Eye (tissue), 1 donor: ENCODE measurements at regions not wholly inside any gene's neighbourhood (a gene's known extent, or its start where the extent isn't known, plus 50 kb on each side); places are given as distances from the start of the nearest gene placed in this dataset.
"Not testable (repeated sequence)": the region's sequence is repeated elsewhere in the genome, so short reads cannot be mapped to it uniquely, and the experiment has no call there.

Experiments
- DNase-seq: peaks from one replicate; pipeline ENCODE4 v3.0.0-alpha.2; 2015

DNA sequence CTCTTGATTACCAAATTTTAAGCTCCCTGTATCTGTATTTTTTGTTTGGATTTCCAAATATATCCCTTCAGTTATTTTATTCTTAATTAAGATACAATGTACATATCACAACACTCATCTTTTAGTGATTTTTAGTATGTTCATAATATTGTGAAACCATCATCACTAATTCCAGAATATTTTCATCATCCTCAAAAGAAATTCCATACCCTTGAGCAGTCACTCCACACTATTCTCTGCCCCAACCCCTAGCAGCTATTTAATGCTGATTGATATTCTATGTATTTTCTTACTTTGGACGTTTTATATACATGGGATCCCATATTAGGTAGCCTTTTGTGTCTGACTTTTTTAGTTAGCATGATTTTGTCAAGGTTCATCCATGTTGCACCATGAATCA is 127.4 kb upstream of the SLC8A1 start:
- no peak for DNase-seq

DNA sequence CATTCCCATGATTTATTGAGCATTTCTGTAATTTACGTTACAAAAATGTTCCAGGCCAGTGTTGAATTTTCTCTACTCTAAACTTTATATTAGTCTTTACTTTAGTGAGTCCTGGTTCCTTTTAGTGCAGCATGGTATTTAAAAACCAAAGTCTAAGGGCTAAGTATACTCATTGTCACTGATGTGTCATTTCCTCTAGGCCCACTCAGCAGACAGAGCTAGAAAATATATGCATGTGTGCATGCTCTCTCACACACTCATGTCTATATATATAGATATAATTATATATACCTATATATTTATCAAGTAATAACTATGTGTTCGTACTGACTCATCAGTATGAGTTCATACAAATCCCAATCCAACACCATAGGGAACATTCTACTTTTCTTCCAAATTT is 132.5 kb upstream of the SLC8A1 start:
- DNase-seq, result no peak

DNA sequence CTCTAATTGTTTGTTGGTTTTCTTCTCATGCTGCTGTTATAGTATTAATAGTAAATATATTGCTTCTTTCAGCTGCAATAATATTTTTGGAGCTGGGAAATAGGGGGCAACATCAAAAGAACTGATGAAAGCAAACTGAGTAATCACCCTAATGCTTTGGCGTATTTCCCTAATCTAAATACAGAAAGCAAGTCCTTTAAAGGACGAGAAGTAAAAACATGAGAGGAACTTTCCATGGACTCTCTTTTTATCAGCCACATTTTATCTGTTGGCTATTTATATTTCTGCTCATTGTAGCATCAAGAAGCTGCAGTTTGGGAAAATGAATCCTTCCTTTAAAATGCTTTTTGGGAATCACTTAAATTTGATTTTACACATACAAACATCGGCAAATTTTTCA is 139.9 kb upstream of the SLC8A1 start:
- DNase-seq, result no peak

DNA sequence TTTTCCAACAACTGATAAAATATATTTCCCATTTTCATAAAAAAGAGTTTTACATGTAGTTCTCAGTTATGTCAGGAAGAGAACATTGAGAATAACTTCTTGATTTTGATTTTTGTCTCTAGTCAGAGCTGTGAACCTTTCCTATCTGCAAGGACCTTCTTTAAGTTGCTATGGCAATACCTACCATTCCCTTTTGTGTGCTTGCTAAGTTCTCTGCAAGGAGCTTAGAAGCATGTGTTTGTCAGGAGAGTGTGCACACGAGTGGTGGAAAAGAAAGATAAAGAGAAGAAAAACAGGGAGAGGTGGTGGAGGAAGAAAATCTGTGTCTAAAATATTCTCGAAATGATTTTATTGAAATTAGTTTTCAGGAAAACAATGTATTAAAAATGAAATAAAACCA is 140.3 kb upstream of the SLC8A1 start:
- DNase-seq, result peak; percentile 3

DNA sequence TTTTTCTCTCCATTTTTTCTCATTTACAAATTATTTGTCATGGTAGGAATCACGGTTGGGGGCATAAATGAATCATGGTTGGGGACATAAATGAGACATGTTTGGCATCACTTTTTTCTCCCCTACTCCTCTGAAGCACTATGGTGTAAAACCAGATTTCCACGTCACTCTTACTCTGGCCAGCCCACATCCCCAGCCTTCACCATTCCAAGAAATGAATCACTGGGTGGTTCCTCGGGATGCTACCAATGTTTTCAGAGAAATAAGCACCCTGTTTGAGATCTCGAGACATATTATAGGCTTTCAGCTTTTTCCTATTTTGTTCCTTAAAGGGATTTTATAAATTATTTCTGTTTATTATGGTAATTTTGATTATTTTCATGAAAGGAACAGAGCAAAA is 155.0 kb upstream of the SLC8A1 start:
- no peak for DNase-seq

DNA sequence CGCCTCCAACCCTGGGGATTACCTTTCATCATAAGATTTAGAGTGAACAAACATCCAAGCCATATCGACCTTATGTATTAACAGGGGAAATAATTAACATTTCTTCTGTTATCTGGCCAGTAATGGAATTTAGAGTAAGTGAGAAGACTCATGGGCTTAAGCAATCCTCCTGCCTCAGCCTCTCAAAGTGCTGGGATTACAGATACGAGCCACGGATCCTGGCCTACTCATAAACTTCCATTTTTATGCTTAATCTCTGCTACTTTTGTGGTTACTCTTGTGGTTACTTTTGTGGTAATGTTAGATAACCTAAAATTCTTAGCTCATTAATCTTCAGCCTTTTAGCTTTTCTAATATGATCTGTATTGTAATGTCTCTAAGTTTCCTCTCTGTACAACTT is 159.3 kb upstream of the SLC8A1 start:
- DNase-seq, result no peak

DNA sequence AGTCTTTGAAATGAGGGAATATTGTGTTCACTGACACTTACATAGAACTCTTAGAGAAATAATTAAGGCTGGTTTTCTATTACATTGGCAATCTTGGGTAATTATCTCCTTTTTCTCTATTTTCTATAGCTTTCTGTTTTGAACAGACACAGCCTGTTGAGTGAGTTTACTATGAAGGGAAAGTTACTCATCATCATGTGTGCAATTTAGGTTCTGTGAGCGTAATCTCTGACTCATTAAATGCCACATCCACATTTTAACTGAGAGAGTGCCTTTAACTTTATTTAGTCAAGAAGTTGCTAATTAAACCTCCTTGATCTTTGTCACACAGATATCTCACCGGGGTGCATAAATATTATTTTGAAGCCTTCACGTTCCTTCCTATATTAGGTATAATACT is 174.0 kb upstream of the SLC8A1 start:
- no peak for DNase-seq

DNA sequence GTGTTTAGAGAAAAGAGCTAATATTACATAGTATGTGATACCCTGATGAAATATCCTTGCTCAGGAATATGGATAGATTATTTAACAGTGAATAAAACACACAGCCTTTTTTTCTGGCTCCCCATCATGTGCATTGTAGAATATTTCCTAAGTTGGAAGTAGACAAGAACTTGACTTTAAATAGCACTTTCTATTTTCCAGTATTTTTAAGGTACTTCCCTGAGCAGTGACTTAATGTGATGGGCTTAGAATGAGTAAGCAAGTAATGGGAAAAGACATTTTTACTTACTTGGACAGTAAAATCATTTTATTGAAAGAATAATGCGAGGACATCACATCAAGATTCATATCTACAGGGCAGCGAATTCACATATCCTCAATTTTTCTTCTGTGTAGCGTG is 176.7 kb upstream of the SLC8A1 start:
- DNase-seq, result no peak

DNA sequence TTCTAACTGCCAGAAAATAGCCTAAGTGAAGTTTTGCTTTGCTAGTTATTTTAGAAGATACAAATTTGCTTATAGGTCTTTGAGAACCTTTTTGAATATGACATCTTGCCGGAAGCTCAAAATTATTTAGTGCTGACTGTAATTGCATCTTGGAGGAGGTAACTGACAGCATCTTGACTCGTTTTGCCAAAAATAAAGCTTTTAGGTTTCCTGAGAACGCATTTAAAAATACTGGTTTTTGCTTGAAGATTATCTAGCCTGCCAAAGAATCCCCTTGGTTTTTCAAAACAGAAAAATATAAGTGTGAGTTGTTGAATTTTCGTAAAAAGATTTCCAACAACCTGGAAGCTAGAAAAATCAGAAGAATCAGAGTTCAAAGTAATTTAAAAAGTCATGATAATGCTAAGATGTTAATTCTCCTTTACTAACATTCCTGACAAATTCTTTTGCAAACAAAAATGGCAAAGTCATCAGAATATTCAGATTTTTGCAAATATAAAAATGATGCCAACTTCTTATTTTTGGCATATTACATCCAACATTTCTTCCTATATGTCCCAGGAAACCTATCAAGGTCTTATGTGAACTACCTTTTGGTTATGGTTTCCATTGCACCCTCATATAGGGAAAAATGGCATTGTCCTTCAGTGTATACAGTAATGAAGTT is 178.0 kb upstream of the SLC8A1 start:
- DNase-seq, result no peak

DNA sequence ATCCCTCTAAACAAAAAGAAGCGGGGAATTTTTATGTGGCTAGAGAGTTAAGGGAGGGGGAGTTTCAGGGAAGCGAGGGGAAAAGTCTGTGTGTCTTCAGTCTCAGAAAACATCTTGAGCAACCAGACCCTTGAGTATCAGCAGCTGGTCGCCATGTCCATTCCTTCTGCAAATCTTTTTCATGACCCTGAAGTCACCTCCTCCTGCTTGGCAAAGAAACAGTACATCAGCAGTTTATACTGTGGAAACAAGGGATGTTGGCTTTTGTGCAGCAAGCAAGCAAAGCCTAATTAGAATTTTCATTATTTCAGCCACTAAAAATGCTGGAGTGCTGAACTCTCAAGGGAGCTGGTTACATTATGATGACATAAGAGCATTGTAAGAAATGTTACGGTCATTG is 187.4 kb upstream of the SLC8A1 start:
- DNase-seq, result no peak

DNA sequence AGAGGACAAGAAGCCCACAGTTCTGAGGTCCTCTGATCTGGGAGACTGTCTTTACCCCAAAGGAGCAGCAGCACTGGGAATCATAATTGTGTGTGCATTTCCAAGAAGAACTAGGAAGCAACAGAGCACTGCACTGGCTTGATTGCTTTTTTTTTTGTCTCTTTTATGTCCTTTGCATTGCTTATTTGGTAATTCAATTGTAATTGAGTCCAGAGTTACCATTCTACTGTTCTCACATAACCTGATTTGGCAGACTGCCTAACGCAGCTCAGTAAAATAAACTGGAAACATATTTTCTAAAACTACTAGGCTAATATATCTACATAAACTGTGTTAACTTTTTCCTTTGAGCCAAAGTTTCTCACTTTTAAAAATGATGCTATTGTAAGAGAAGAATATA is 190.3 kb upstream of the SLC8A1 start:
- DNase-seq, result peak; percentile 17

DNA sequence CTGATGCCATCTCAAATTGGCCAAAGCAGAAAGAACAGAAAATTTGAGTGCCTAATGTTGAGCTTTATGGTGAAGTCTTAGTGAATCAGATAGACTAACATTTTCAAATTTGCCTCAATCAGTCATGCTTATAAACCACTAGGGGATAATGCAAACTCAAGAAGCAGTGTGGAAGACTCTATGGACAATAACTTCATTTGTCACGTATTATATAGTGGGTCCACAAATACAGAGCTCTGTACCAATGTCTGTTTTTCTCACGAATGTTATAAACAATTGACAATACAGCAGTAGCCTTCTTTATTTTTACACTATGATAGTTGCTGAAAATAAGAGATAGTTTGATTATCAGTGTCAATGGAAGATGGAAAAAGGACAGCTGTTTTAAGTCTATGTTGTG is 190.8 kb upstream of the SLC8A1 start:
- no peak for DNase-seq

DNA sequence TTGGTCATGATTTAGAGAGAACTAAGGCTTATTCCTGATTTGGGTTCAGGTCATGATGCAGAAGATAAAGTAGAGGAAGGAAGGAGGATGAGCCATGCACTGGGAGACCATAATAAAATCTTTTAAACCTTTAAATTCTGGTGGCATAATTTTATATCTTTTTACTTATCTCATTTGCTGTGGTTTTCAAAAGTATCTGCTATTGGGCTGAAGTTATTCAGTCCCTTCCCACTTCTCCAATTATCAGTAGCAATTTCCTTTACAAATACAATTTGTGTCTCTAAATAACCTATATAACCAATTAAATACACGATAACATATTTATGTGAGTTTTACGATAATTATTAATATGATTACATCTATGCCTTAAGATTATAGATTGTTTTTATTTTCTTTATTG is 194.8 kb upstream of the SLC8A1 start:
- no peak for DNase-seq

DNA sequence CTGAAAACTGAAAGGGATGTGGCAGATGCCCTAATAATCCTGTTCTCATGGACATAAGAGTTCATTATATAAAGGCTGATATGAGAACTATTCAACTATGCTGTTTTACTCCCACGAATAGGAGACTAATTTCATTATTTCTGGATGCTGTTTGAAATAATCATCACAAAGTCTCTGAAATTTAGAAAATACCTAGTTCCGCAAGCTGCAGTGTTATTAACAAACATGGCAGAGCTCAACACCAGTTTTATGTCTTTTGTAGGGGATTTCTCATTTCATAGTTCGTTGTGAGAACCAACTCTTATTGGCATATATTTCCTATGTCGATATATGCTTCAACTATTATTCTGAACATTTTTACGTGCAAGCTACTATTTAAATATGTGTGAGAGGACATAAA is 200.3 kb upstream of the SLC8A1 start:
- DNase-seq, result no peak

DNA sequence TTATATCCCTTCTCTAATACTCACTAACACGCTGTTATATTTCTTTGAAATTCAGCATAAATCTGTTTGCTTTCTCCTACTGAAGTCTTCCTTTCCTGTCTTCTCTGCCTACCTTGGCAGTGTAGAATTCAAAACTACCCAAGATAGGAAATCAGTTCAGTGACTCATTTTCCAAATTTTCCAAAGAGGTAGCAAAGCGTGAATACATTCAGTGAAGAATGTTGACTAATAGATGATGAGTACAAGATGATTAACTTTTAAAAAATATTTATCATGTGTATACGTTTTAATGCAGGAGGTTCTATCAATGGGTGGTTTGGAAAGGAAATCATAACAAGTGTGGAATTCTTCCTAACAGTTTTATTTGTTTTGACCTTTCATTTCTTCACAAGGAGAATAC is 201.9 kb upstream of the SLC8A1 start:
- DNase-seq, result no peak

DNA sequence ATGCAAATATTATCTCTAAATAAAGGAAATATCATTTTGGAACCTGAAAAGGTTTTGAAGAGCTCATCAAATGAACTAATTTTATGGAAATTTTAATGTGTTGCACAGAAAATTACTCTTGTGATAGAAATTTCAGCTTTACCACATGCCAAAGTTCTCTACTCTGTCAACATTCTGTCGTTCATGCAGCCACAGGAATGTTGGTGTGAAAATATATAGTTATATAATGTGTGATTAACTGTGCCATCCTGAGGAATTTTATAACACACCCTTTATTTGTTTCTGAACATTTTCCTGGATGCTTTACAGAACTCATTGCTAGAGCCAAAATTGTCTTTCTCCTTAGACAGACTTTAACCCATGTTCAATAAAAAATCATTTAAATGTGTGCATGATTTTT is 202.5 kb upstream of the SLC8A1 start:
- no peak for DNase-seq

DNA sequence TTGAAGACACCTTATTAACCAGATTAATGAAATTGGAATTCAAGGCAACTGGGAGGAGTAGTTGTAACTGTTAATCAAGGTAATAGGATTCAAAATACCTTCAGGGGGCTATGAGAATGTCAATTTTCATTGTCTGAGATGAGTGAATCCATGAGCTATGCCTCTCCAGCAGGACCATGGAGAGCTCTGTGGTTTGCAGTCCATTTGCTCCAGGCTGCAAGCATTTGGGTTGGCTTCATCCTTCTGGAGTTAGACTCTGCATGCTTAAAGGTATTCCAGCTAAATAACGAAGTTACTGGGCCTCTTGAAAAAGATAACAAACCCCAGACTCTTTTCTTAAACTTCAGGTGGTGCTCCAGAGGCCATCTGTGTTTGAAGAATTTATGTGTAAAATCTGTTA is 207.1 kb upstream of the SLC8A1 start:
- peak; percentile 71 for DNase-seq

DNA sequence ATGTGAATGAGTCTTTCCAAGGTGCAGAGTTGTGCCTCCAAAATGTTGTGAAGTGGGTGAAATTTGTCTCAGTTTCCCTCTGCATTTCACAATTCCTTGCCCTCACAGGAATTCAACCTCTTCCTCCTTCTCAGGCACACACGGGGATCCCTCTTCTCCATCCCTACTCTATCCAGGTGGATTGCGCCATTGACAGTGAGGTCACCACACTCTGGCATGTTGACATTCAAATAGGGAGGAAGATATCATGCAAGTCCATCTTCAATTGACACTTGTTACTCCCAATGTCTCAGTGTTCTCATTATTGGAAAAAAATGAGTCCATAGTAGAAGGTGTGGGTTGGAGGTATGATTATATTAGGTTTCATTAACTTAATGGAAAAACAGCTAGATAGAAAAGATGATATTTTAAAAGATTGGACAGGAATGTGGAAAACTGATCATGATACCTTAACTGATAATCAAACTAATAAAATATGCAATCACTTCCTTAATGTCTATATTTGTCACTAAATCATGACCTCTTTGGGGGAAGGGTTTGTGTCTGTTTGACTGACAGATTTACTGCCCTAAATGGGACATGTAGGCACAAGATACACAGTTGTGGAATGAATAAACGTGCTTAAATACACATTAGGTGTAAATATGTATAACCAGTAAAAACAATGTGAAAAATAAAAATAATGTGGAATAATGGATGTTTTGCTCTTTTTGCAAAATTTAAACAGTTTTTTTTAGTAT is 213.8 kb upstream of the SLC8A1 start:
- DNase-seq, result no peak

DNA sequence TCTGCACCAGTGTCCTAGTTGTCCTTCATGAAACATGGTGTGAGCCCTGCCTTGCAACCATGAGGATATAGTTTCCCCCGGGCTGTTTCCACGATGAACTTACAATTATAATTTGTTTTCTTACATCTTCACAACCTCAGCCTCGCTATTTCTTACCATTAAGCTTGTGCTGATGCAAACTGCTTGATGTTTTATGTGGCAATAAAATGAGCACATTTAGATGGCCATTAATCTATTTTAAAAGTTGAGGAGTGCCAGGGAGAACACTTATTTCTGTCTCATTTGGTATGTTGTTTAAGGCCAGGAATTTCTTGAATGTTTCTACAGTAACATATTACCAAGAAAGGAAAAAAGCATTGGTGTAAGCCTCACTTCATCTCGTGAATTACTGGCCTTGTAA is 214.5 kb upstream of the SLC8A1 start:
- no peak for DNase-seq

DNA sequence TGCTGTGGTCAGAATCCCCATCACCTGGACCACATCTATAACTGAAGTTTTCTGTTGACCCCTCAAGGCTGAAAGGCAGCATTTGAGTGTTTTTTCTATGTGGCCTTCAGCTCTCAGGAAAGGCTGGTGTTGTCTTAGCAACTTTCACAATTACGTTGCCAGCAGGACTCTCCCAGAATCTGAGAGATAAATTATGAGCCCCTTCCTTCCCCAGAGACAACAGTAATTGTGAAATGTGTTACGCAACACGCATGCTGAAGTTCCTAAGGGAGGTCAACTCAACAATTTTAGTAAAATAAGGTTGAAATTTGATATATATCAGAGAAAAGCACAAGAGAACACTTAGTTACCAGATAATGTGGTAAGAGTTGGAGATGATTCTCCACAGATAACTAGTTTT is 216.5 kb upstream of the SLC8A1 start:
- DNase-seq, result no peak

DNA sequence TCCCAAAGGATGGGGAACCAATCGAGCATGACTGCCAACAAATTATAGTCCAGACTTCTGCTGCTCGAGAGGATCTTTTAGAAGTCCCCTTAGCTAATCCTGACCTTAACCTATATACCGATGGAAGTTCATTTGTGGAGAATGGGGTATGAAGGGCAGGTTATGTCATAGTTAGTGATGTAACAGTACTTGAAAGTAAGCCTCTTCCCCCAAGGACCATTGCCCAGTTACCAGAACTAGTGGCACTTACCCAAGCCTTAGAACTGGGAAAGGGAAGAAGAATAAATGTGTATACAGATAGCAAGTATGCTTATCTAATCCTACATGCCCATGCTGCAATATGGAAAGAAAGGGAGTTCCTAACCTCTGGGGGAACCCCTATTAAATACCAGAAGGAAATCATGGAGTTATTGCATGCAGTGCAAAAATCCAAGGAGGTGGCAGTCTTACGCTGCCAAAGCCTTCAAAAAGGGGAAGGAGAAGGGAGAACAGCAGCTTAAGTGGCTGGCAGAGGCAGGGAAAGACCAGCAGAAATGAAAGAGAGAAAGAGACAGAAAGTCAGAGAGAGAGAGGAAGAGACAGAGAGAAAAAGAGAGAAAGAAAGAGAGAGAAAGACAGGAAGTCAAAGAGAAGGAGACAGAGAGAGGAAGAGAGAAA is 224.4 kb upstream of the SLC8A1 start:
- not testable (repeated sequence) for DNase-seq

DNA sequence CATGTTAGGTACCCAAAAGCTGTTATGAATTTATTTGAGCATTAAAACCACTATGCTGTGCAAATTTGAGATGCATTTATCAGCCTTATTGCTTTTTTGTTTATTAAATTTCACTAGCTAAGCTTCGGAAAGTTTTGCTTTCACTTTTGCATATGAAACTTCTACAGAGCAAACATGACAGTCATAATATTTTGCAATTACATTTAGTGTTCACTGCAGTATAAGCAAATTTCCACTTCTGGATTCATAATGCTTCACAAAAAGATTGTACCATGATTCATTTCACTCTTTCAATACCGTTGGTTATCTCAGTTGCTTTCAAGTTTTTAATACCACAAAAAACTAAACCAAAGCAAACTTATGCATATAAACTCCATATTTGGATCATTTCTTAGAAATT is 228.7 kb upstream of the SLC8A1 start:
- no peak for DNase-seq

DNA sequence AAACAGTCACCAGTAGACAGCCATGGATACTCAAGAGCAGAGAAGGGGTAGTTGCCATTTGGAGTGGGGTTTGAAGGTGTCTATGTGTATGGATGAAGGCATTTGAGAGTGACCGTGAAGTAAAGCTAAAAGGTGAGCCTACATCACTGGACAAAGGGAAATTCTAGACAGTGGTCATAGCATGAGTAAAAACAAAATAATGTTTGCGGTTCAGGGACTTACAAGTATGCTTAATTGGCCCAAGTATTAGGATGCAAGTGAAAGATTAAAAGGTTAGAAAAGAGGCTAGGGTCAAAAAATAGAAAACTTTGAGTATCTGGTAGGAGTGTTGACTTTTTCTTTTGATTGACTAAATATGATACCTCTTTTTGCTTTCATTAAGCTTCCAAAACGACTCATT is 238.1 kb upstream of the SLC8A1 start:
- DNase-seq, result no peak

DNA sequence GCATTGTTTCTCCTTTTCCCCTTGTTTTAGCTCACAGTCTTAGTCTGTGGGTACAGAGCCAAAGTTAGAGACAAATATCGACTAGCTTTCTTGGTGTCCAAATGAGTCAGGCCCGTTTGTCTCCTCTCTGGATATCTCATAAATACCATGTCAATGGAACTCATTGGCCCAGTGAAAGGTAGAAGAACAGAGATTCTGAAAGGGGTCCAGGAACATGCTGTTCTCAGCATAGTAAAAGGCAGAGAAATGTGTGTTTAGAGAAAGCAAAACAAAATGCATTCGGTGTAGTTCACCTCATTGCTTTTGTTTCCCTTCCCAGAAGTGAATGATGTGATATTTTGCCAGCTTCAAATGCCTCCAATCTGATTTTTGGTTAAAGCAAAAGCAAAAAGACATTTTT is 238.6 kb upstream of the SLC8A1 start:
- no peak for DNase-seq
